ENCODE measurements at regions not wholly inside any gene's neighbourhood (a gene's known extent, or its start where the extent isn't known, plus 50 kb on each side); places are given as distances from the start of the nearest gene placed in this dataset.

GRCh38 chr9:1598270-1598669 lies 416.9 kb upstream of the SMARCA2 start:
- H3K4me3 ChIP-seq (ENCODE audit: low read length), result no peak overlapping the region
- no peak for DNase-seq (ENCODE audit: low read depth, low spot score)

GRCh38 chr9:1599961-1600360 lies 415.2 kb upstream of the SMARCA2 start:
- DNase-seq (ENCODE audit: low read depth, low spot score), result no peak
- no peak overlapping the region for H3K4me3 ChIP-seq (ENCODE audit: low read length)

- DNase-seq (ENCODE audit: low read depth, low spot score), result peak; percentile 16
- no peak overlapping the region for H3K4me3 ChIP-seq (ENCODE audit: low read length)
Observed at GRCh38 chr9:1604942-1605560, 410.1 kb upstream of the SMARCA2 start.

- no peak for DNase-seq (ENCODE audit: low read depth, low spot score)
- H3K4me3 ChIP-seq (ENCODE audit: low read length), result no peak overlapping the region
Observed at GRCh38 chr9:1606253-1606652, 408.9 kb upstream of the SMARCA2 start.

- no peak for DNase-seq (ENCODE audit: low read depth, low spot score)
- no peak overlapping the region for H3K4me3 ChIP-seq (ENCODE audit: low read length)
Observed at GRCh38 chr9:1612886-1613285, 402.3 kb upstream of the SMARCA2 start.

GRCh38 chr9:1617419-1617818 lies 397.7 kb upstream of the SMARCA2 start:
- H3K4me3 ChIP-seq (ENCODE audit: low read length), result no peak overlapping the region
- DNase-seq (ENCODE audit: low read depth, low spot score), result no peak

- no peak for DNase-seq (ENCODE audit: low read depth, low spot score)
- no peak overlapping the region for H3K4me3 ChIP-seq (ENCODE audit: low read length)
Observed at GRCh38 chr9:1619915-1620710, 395.0 kb upstream of the SMARCA2 start.

- DNase-seq (ENCODE audit: low read depth, low spot score), result no peak
- no peak overlapping the region for H3K4me3 ChIP-seq (ENCODE audit: low read length)
Observed at GRCh38 chr9:1637401-1637800, 377.7 kb upstream of the SMARCA2 start.

GRCh38 chr9:1639166-1639565 lies 376.0 kb upstream of the SMARCA2 start:
- DNase-seq (ENCODE audit: low read depth, low spot score), result no peak
- H3K4me3 ChIP-seq (ENCODE audit: low read length), result no peak overlapping the region

- H3K4me3 ChIP-seq (ENCODE audit: low read length), result no peak overlapping the region
- no peak for DNase-seq (ENCODE audit: low read depth, low spot score)
Observed at GRCh38 chr9:1647776-1648175, 367.4 kb upstream of the SMARCA2 start.

- no peak for DNase-seq (ENCODE audit: low read depth, low spot score)
- no peak overlapping the region for H3K4me3 ChIP-seq (ENCODE audit: low read length)
Observed at GRCh38 chr9:1653282-1653681, 361.9 kb upstream of the SMARCA2 start.

GRCh38 chr9:1658661-1659362 lies 356.3 kb upstream of the SMARCA2 start:
- no peak for DNase-seq (ENCODE audit: low read depth, low spot score)

GRCh38 chr9:1659363-1659690 lies 355.8 kb upstream of the SMARCA2 start:
- no peak overlapping the region for H3K4me3 ChIP-seq (ENCODE audit: low read length)
- DNase-seq (ENCODE audit: low read depth, low spot score), result no peak

More at GRCh38 chr9:1658661-1659362, 356.3 kb upstream of the SMARCA2 start:
- no peak overlapping the region for H3K4me3 ChIP-seq (ENCODE audit: low read length)

GRCh38 chr9:1668441-1668840 lies 346.7 kb upstream of the SMARCA2 start:
- no peak overlapping the region for H3K4me3 ChIP-seq (ENCODE audit: low read length)
- no peak for DNase-seq (ENCODE audit: low read depth, low spot score)

- no peak for DNase-seq (ENCODE audit: low read depth, low spot score)
- H3K4me3 ChIP-seq (ENCODE audit: low read length), result no peak overlapping the region
Observed at GRCh38 chr9:1673300-1673699, 341.8 kb upstream of the SMARCA2 start.

- DNase-seq (ENCODE audit: low read depth, low spot score), result no peak
- H3K4me3 ChIP-seq (ENCODE audit: low read length), result no peak overlapping the region
Observed at GRCh38 chr9:1676771-1677170, 338.4 kb upstream of the SMARCA2 start.

- no peak for DNase-seq (ENCODE audit: low read depth, low spot score)
- H3K4me3 ChIP-seq (ENCODE audit: low read length), result no peak overlapping the region
Observed at GRCh38 chr9:1683951-1684350, 331.2 kb upstream of the SMARCA2 start.

- DNase-seq (ENCODE audit: low read depth, low spot score), result no peak
- H3K4me3 ChIP-seq (ENCODE audit: low read length), result no peak overlapping the region
Observed at GRCh38 chr9:1698991-1699390, 316.2 kb upstream of the SMARCA2 start.

GRCh38 chr9:1701113-1701512 lies 314.0 kb upstream of the SMARCA2 start:
- no peak overlapping the region for H3K4me3 ChIP-seq (ENCODE audit: low read length)
- DNase-seq (ENCODE audit: low read depth, low spot score), result no peak

GRCh38 chr9:1702701-1703100 lies 312.4 kb upstream of the SMARCA2 start:
- H3K4me3 ChIP-seq (ENCODE audit: low read length), result no peak overlapping the region
- no peak for DNase-seq (ENCODE audit: low read depth, low spot score)
